GM21529 (cell line): ENCODE measurements at regions not wholly inside any gene's neighbourhood (a gene's known extent, or its start where the extent isn't known, plus 50 kb on each side); places are given as distances from the start of the nearest gene placed in this dataset.

Experiments used
- ATAC-seq: cut with Tn5 transposase; IDR thresholded peaks from one replicate; pipeline ENCODE4 v1.9.1; 2021; ENCODE audit not compliant: unreplicated experiment

DNA sequence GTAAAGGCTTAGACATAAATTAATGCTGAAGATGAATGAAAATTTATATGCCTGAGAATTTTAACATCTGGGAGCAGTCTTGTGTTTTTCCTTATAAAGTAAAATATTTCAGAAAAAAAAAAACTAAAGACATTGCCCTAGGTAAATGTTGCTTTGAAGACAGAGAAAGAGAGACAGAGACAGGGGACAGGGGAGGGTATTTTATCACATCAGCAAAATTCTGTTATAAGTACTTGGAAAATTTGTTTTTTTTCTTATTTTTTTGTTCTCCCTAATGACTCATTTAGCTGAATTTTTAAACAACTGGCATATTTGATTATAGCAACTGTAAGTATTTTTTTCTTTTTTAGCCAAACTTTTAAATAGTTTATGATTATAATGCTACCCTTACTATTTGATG, 1540.6 kb upstream of the GBE1 start:
- no peak for ATAC-seq

DNA sequence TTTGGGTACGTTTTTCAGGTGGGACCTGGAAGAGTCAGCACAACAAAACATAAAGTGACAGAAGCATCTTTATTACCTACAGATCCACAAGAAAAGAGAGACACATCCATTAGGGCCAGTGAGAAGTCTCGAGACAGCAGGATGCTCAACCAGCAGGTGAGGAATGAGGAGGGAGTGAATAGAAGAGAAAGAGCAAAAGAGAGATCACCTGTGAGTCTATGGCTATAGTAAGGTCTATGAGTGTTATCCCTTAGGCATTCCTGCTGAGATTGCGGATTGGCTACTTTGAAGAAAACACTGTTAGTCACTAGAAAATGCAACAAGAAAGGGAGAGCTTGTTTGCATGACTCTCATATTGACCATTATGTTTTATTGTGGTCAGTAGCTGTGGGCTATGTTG, 1556.2 kb upstream of the GBE1 start:
- ATAC-seq: no peak

GRCh38 chr3:83320726-83321125, 1559.3 kb upstream of the GBE1 start:
- no peak for ATAC-seq

DNA sequence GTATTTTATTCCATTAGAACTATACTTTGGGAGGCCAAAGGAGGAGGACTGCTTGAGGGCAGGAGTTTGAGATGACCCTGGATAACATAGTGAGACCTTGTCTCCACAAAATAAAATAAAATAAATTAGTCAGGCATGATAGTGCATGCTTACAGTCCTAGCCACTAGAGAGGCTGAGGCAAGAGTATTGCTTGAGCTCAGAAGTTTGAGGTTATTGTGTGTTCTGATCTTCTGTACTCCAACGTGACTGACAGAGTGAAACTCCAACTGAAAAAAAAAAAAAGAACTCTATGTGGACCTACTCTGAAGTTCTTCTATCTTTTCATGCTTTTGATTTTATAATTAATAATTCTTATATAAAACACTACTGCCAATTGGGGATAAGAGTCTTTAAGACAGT, 1560.0 kb upstream of the GBE1 start:
- ATAC-seq: no peak

GRCh38 chr3:83321891-83322290, 1560.4 kb upstream of the GBE1 start:
- no peak for ATAC-seq

DNA sequence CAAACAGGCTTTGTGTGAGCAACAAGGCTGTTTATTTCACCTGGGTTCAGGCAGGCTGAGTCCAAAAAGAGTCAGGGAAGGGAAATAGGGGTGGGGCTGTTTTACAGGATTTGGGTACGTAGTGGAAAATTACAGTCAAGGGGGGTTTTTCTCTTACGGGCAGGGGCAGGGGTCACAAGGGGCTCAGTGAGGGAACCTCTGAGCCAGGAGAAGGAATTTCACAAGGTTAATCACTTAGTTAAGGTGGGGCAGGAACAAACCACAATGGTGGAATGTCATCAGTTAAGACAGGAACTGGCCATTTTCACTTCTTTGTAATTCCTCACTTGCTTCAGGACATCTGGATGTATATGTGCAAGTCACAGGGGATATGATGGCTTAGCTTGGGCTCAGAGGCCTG, 1592.8 kb upstream of the GBE1 start:
- ATAC-seq: no peak

GRCh38 chr3:83393276-83393675, 1565.5 kb upstream of the CADM2 start:
- ATAC-seq: no peak

DNA sequence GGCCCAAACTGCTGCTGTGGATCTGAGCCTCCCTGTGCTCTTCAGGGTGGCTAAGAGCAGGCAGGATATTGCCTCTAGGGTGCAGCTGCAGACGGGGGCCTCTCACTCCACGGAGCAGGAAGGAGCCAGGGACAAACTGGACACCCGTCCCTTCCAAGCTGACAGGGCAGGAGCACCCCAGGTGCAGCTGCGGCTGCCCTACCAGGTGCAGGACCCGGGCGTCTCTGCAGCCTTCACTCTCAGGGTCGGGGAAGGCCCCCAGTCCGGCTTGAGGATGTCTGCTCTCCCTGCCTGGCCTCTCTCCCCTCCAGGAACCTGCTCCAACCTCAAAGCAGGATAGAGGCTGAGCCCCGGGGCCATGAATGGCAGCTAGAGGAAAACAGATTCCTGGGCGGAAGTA, 1554.9 kb upstream of the CADM2 start:
- ATAC-seq: no peak

DNA sequence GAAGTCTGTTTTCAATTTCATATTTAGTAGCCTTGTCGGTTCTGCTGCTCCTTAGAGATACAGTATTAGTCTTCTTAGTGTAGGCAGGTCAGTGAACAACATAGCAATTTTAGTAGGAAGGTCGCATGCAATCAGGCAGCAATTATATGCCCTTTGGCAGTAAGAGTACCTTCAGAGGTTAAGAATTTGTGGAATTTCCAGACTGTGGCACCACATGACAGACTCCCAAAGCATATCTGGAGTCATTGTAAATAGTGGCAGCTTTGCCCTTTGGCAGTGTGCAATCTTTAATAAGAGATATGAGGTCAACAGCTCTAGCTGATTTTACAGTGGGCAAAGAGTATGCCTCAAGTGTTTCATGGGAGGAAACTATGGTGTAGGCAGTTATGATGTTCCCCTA, 1532.5 kb upstream of the CADM2 start:
- ATAC-seq: no peak

DNA sequence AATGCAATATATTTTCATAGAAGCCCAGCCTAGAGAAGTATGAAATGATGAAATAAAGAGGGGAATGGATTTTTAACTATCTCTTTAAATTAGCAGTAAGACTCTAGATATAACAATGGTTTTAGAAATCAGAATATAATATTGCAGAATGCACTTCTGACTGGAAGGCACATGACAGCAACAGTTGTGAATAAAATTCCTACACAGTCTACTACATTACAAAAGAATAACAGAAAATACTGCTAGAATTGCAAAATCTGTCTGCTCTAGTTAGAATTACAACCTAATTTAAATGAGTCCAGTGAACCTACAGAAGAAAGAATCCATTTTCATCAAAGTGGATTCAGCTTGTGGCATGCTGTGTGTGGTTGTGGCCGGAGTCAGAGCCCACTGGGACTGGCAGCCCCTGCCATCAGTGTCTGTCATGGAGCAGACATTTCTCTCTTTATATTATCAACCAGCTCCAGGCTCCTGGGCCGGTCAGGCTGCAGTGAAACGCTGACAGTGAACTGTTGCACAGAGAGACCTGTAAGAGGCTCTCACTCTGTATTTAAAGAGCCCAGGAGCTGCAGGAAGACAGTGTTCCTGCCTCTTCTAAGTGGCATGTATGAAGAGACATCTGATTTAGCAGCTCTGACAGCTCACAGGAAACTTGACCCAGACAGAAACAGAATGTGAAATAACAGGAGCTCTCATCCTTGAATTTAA, 1523.8 kb upstream of the CADM2 start:
- ATAC-seq: no peak

- no peak for ATAC-seq
These were observed 1520.6 kb upstream of the CADM2 start for GRCh38 chr3:83438188-83438587.

DNA sequence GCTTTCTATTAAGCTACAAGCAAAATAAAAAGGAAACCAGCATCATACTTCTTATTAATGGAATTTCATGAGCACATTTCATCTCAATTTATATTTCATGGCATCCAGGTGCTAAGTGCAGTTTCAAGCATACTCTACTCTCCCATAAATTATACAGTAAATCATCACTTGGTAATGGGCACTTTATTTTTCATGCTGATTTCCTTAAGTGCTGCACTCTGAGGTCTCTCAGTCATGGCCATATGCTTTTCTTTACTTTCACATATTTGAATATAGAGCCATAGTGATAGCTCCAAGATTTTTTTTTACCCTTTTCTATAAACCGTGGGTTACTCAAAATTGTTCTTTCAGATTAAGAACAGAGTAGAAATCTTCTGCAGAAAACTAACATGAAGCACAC, 1505.7 kb upstream of the CADM2 start:
- no peak for ATAC-seq

DNA sequence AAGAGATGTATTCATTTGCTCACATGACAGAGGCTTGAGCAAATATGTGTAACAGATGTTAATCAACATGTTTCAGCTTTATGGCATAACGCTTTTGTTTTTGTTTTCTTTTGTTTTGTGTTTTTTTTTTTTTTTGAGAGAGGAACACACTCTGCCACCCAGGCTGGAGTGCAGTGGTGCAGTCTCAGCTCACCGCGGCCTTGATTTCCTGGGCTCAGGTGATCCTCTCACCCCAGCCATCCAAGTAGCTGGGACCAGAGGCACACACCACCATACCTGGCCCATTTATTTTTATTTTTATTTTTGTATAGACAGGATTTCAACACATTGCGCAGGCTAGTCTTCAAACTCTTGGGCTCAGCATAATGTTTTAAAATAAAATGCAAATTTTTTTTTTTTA, 1504.4 kb upstream of the CADM2 start:
- no peak for ATAC-seq

DNA sequence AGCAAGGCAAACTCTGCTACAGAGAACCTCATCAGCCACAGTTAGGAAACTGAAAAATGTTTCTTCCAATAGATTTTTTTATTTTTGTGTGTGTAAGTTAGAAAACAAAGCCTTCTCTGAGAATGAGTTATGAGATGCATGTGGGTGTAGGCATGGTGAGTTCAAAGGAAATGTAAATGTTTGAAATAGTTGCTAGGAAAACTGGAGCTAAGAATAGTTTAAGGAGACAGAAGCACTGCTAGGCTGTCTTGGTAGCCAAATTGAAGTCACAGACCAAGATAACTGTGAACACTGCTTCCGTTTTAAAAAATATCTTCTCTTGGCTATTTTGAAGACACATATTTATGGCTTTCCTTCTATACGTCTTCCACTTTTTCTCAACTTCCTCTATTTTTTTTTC, 1501.2 kb upstream of the CADM2 start:
- no peak for ATAC-seq

GRCh38 chr3:83460052-83460451, 1498.7 kb upstream of the CADM2 start:
- no peak for ATAC-seq

DNA sequence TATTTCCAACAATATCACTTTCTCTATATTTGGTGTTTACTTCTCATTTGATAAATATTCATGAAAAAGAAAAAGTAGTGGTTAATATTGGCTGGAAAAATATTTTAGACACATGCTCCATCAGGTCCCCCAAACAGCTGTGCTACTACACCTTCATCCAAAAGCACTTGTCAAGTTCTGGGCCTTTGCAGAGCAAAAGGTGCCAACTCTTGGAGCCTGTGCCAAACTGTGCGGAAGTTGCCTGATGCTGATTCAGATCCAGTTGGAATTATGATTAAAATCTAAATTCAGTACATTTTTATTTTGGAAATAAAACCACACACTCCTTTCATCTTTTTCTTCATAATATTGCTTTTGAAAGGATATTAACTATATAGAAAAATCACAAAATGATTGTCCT, 1497.4 kb upstream of the CADM2 start:
- ATAC-seq: no peak

GRCh38 chr3:83477563-83477962, 1481.2 kb upstream of the CADM2 start:
- ATAC-seq: no peak

DNA sequence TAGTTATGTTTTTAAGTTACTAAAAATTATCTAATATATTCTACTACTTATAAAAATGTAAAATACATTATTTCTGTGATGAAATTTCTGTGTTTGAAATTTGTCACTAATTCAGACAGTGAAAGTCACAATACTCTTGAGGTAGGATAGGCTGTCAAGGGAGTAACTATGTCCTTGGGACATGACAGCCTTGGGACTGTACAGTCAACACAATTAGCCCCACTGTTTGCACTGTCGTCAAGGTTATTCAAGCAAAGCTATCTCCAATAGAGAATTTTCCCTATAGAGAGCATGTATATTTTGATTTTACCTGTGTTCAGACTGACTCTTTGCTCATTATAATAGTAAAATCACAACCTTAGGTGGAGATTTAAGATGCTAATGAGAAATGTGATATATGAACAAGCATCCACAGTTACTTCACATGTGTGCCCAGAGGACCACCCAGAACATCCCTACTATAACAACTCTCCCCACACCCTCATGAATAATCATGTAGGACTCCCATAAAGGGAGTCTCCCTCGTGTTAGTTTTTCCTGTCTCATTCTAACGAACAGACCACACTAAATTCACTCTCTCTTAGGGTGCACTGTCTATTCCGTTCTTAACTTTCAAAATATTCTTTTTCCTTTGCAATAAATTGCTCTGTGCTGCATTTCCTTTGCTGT, 1476.3 kb upstream of the CADM2 start:
- no peak for ATAC-seq

- ATAC-seq: no peak
These were observed 1462.3 kb upstream of the CADM2 start for GRCh38 chr3:83496462-83496861.

GRCh38 chr3:83498361-83499016, 1460.3 kb upstream of the CADM2 start:
- ATAC-seq: no peak

GRCh38 chr3:83500422-83500821, 1458.4 kb upstream of the CADM2 start:
- ATAC-seq: no peak

DNA sequence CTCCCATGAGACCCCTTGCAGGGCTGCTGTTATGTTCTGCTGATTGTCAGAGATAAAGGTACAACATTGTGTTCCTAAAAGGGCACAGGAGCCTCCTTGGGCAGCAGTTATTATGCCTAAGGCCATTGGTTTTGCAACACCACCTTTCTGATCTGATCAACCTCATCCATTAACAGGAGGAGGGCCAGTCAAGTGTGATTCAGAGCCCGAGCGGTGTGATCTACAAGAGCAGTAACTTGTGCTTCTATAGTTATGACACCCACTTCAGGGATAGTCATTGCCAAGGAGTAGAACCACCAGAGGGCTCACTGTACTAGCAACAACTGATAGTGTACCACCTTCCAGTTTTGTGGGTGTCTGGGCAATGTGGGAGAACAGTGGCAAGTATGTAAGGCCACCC, 1457.9 kb upstream of the CADM2 start:
- no peak for ATAC-seq
